B cell (primary cell): ENCODE measurements at regions not wholly inside any gene's neighbourhood (a gene's known extent, or its start where the extent isn't known, plus 50 kb on each side); places are given as distances from the start of the nearest gene placed in this dataset.

Experiments
- ATAC-seq: fragments of 200-7000 bp; cut with Tn5 transposase; one replicate; pipeline ENCODE4 v1.10.0; 2021; ENCODE audit warnings: low read depth, mild to moderate bottlenecking, moderate number of reproducible peaks, moderate library complexity
- CTCF ChIA-PET: fragments of 350-600 bp; sonication (Branson Sonifier 250); formaldehyde crosslinking; loops from one replicate; lab custom pipeline; 2021; ENCODE audit warnings: antibody characterized with exemption, inconsistent platforms; lab: Charles Lee
- POLR2A ChIA-PET: fragments of 350-600 bp; sonication (Branson Sonifier 250); formaldehyde crosslinking; loops from one replicate; lab custom pipeline; 2021; ENCODE audit warnings: antibody characterized with exemption; lab: Charles Lee
- DNase-seq: peaks from one replicate; pipeline ENCODE4 v3.0.0; 2013
- H2AFZ ChIP-seq: 2 replicates; pipeline ENCODE4 v1.6.1; 2012; ENCODE audit warnings: mild to moderate bottlenecking, low read depth, low read length; ENCODE audit not compliant: insufficient read depth, poor library complexity, severe bottlenecking
- H3K27ac ChIP-seq, 2 donors: 1 replicate in 1 of 2; 2 replicates in 1 of 2; pipeline ENCODE4 v1.5.1; 2012 to 2013; ENCODE audit warnings: low read length in 2 of 2, mild to moderate bottlenecking in 2 of 2, moderate library complexity in 1 of 2
- H3K27me3 ChIP-seq, 4 experiments: fragments of 200-600 bp in 1 of 4; sonication (generic) in 1 of 4; replicated peaks in 1 of 4; 1 replicate in 2 of 4; 2 replicates in 2 of 4; pipeline versions ENCODE4 v1.6.1 to v1.7.0; 2013 to 2016; ENCODE audit warnings: low read length in 3 of 4, mild to moderate bottlenecking in 2 of 4, mixed read lengths in 1 of 4, moderate library complexity in 1 of 4; ENCODE audit not compliant: insufficient read depth in 4 of 4, control insufficient read depth in 3 of 4; ENCODE audit errors: control extremely low read depth in 1 of 4
- H3K36me3 ChIP-seq, 2 experiments: replicated peaks in 1 of 2; 1 replicate in 1 of 2; 2 replicates in 1 of 2; pipeline versions ENCODE4 v1.6.1 to v1.7.1; 2013; ENCODE audit warnings: low read length in 1 of 2; ENCODE audit not compliant: insufficient read depth in 2 of 2, control insufficient read depth in 1 of 2; ENCODE audit errors: control extremely low read depth in 1 of 2, extremely low read depth in 1 of 2
- H3K4me1 ChIP-seq, 2 donors: fragments of 200-600 bp in 1 of 2; sonication (generic) in 1 of 2; 1 replicate in 1 of 2; 2 replicates in 1 of 2; pipeline versions ENCODE4 v1.5.1 to v1.6.1; 2013 to 2017; ENCODE audit warnings: low read length in 2 of 2; ENCODE audit not compliant: control insufficient read depth in 2 of 2, insufficient read depth in 2 of 2
- H3K4me2 ChIP-seq: replicated peaks from 2 replicates; pipeline ENCODE3; 2012; ENCODE audit warnings: mild to moderate bottlenecking, low read depth, low read length; ENCODE audit not compliant: poor library complexity, severe bottlenecking
- H3K4me3 ChIP-seq, 5 experiments: fragments of 200-600 bp in 1 of 5; sonication (generic) in 1 of 5; 1 replicate in 3 of 5; 2 replicates in 2 of 5; pipeline versions ENCODE4 v1.5.1 to v1.7.0; 2011 to 2016; ENCODE audit warnings: low read length in 4 of 5, mild to moderate bottlenecking in 4 of 5, low read depth in 2 of 5, control low read depth in 1 of 5, moderate library complexity in 1 of 5; ENCODE audit not compliant: insufficient read depth in 1 of 5; ENCODE audit errors: control extremely low read depth in 1 of 5, extremely low read depth in 1 of 5
- H3K79me2 ChIP-seq: fragments of 200-600 bp; sonication (generic); one replicate; pipeline ENCODE4 v1.6.0; 2016; ENCODE audit warnings: low read length; ENCODE audit not compliant: control insufficient read depth, insufficient read depth
- H3K9ac ChIP-seq: fragments of 200-600 bp; sonication (generic); 2 replicates; pipeline ENCODE4 v1.6.1; 2017; ENCODE audit warnings: mild to moderate bottlenecking, low read length, moderate library complexity
- H3K9me3 ChIP-seq, 3 donors: one replicate each; pipeline versions ENCODE4 v1.6.1 to v1.7.1; 2013; ENCODE audit warnings: low read length in 2 of 3; ENCODE audit not compliant: control insufficient read depth in 2 of 3, insufficient read depth in 1 of 3; ENCODE audit errors: control extremely low read depth in 1 of 3
- H4K20me1 ChIP-seq: 2 replicates; pipeline ENCODE4 v1.6.0; 2012; ENCODE audit warnings: mild to moderate bottlenecking, low read length; ENCODE audit not compliant: insufficient read depth, control insufficient read depth, poor library complexity, severe bottlenecking
- H3K27ac Mint-ChIP-seq: one replicate; pipeline ENCODE4 v1.8.0; 2021; ENCODE audit warnings: mixed read lengths
- H3K27me3 Mint-ChIP-seq: one replicate; pipeline ENCODE4 v1.8.0; 2021; ENCODE audit warnings: mixed read lengths
- H3K4me1 Mint-ChIP-seq: one replicate; pipeline ENCODE4 v1.8.0; 2021; ENCODE audit warnings: mixed read lengths
- H3K4me3 Mint-ChIP-seq: one replicate; pipeline ENCODE4 v1.8.0; 2021; ENCODE audit warnings: mixed read lengths
- H3K9me3 Mint-ChIP-seq: one replicate; pipeline ENCODE4 v1.8.0; 2022; ENCODE audit warnings: mixed read lengths; ENCODE audit not compliant: insufficient read depth
- EZH2 ChIP-seq: IDR thresholded peaks from 2 replicates; pipeline ENCODE4 v1.6.1; 2012; ENCODE audit warnings: borderline replicate concordance, low read depth, mild to moderate bottlenecking, moderate library complexity, low read length; ENCODE audit not compliant: insufficient read depth, poor library complexity, severe bottlenecking
- WGBS: methylation state at CpG from one replicate; pipeline ENCODE4 v1.1.5; 2013; ENCODE audit warnings: missing lambda C conversion rate; ENCODE audit not compliant: insufficient coverage; 5-methylcytosine and 5-hydroxymethylcytosine counted together
- intact Hi-C: fragments of 100-400 bp; cut with micrococcal nuclease; formaldehyde crosslinking; loops from one replicate; pipeline ENCODE4 v1.10.0; 2022
- TF ChIP-seq, protein P1 (sequence below): fragments of 200-600 bp; IDR thresholded peaks from one replicate; pipeline ENCODE4 v1.8.0; 2022; ENCODE audit warnings: antibody characterized with exemption, mild to moderate bottlenecking

DNA sequence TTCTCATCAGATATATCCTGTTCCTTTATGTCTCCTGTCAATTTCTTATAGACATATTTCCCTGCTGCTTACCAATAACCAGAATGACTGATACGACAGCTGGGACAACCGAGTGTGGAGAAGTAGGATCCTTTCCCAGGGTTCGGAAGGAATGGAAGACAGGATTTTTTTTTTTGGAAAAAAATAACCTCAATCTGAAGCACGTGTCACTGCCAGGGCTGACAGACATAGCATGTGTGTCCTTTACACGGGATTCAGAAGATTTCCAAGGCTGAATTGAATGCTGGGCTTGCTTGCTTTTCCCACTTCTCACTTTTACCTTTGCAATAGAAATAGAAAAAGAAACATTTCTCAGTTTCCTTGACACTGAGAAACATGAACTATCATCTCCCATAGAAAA, 245.7 kb downstream of the GRIN2B start:
- CTCF ChIA-PET = no interaction called here
- Mint-ChIP-seq H3K27ac (no peak overlapping the region), H3K4me1 (peaks cover 6% of the 10 kb centered on the region), H3K4me3 (no peak overlapping the region), H3K27me3 (peaks cover 22% of the 10 kb centered on the region), H3K9me3 (no peaks in the 10 kb centered on the region)
- Histone ChIP-seq H3K27ac (no peak overlapping the region), H3K36me3 (no peaks in the 10 kb centered on the region), H3K27me3 (no peaks in the 10 kb centered on the region), H3K4me3 (no peak overlapping the region), H3K4me1 (peaks cover 0 to 5% of the 10 kb centered on the region in 2 donors), H3K4me2 (no peak overlapping the region), H4K20me1 (no peaks in the 10 kb centered on the region), H2AFZ (no peak overlapping the region), H3K9ac (no peak overlapping the region), H3K9me3 (no peaks in the 10 kb centered on the region), H3K79me2 (no peaks in the 10 kb centered on the region)
- no peak for ATAC-seq
- TF ChIP-seq EZH2 = no peak
- TF ChIP-seq, protein P1, sequence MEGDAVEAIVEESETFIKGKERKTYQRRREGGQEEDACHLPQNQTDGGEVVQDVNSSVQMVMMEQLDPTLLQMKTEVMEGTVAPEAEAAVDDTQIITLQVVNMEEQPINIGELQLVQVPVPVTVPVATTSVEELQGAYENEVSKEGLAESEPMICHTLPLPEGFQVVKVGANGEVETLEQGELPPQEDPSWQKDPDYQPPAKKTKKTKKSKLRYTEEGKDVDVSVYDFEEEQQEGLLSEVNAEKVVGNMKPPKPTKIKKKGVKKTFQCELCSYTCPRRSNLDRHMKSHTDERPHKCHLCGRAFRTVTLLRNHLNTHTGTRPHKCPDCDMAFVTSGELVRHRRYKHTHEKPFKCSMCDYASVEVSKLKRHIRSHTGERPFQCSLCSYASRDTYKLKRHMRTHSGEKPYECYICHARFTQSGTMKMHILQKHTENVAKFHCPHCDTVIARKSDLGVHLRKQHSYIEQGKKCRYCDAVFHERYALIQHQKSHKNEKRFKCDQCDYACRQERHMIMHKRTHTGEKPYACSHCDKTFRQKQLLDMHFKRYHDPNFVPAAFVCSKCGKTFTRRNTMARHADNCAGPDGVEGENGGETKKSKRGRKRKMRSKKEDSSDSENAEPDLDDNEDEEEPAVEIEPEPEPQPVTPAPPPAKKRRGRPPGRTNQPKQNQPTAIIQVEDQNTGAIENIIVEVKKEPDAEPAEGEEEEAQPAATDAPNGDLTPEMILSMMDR = no peak
- DNase-seq = no peak
- POLR2A ChIA-PET = no interaction called here
- intact Hi-C loops = no loop called here
- whole genome bisulfite sequencing = 87% methylated on average over 3 of the region's 5 CpGs

DNA sequence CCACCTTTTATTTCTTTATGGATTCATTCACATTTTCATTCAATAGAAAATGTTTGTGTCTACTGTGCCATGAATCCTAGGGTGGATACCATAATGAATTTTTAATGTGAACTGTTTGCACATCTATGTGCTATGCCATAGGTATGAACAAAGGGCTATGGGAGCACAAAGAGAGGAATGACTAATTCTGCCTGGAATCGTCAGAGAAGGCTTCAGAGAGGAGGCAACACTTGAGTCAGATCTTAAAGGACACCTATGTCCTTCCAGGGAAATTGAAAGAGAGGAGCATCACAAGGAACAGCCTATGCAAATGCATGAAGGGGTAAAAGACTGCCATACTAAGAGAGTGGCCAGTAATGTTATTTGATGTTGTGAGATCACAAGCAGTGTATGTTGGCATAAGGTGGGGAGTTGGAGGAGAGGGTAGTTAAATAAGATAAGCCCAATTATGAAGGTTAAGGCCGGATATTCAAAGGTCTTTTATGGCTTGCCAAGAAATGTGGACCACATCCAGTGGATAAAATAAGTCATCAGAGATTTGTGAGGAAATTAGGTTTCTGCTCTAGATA, 246.7 kb downstream of the GRIN2B start:
- Histone ChIP-seq H4K20me1 (no peaks in the 10 kb centered on the region), H3K79me2 (no peaks in the 10 kb centered on the region), H3K27ac (no peak overlapping the region), H3K9me3 (no peaks in the 10 kb centered on the region), H2AFZ (no peak overlapping the region), H3K4me2 (no peak overlapping the region), H3K9ac (no peak overlapping the region), H3K4me1 (peaks cover 0 to 2% of the 10 kb centered on the region in 2 donors), H3K36me3 (no peaks in the 10 kb centered on the region), H3K27me3 (no peaks in the 10 kb centered on the region), H3K4me3 (no peak overlapping the region)
- Mint-ChIP-seq H3K27me3 (peaks cover 18% of the 10 kb centered on the region), H3K4me3 (no peak overlapping the region), H3K9me3 (no peaks in the 10 kb centered on the region), H3K4me1 (peaks cover 4% of the 10 kb centered on the region), H3K27ac (no peak overlapping the region)
- POLR2A ChIA-PET = no interaction called here
- no peak for DNase-seq
- intact Hi-C loops = no loop called here
- ATAC-seq = no peak
- 81% methylated on average over 2 of the region's 2 CpGs for WGBS
- CTCF ChIA-PET = no interaction called here
- TF ChIP-seq EZH2 = no peak
- TF ChIP-seq, protein P1 = no peak
